Choroid plexus epithelial cell (primary cell): ENCODE measurements at regions not wholly inside any gene's neighbourhood (a gene's known extent, or its start where the extent isn't known, plus 50 kb on each side); places are given as distances from the start of the nearest gene placed in this dataset.
A peak's percentile ranks its signal among the peaks of the same experiment; 100 is the strongest.
"Not testable (repeated sequence)": the region's sequence is repeated elsewhere in the genome, so short reads cannot be mapped to it uniquely, and the experiment has no call there.

Experiments used
- DNase-seq: peaks from one replicate; pipeline ENCODE4 v3.0.0-alpha.2; 2010; ENCODE audit warnings: low read depth
- H3K4me3 ChIP-seq: 2 replicates; pipeline ENCODE4 v1.5.1; 2011; ENCODE audit warnings: low read depth, mild to moderate bottlenecking, control low read depth, low read length, moderate library complexity
- TF ChIP-seq, protein P1 (sequence below): conservative IDR thresholded peaks from 2 replicates; pipeline ENCODE4 v1.5.1; 2011; ENCODE audit warnings: low read depth, mild to moderate bottlenecking, control low read depth, inconsistent platforms, low read length, moderate library complexity

DNA sequence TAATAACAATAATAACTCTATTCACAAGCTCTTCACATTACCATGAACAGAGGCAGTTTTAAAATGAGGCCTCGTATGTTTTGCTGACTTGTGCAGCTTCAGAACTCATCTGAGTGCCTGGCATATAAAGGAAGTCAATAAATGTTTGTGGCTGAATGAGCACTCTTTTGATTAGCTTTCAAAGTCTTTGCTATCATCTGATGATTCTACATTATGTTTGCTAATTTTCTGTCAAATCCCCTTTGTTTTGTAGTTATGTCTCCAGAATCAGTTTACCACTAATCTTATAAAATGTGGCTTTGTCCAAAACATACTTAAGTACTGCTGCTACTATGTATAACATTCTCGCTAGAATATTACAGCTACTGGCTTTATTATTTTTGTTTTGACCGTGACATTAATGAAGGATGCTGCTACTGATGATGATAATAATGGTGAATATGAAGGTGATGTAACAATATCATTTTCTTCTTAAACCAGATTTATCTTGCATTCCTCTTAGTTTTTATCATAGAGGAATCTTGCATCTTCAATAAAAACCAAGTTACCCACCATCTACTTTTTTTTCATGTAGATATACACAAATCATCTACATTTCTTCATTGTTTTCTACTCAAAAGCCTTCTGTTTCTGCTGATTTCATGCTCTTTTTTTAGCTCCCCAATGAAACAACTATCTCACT is 384.5 kb downstream of the NAF1 start:
- no peak for DNase-seq
- no peak overlapping the region for H3K4me3 ChIP-seq
- TF ChIP-seq, protein P1, sequence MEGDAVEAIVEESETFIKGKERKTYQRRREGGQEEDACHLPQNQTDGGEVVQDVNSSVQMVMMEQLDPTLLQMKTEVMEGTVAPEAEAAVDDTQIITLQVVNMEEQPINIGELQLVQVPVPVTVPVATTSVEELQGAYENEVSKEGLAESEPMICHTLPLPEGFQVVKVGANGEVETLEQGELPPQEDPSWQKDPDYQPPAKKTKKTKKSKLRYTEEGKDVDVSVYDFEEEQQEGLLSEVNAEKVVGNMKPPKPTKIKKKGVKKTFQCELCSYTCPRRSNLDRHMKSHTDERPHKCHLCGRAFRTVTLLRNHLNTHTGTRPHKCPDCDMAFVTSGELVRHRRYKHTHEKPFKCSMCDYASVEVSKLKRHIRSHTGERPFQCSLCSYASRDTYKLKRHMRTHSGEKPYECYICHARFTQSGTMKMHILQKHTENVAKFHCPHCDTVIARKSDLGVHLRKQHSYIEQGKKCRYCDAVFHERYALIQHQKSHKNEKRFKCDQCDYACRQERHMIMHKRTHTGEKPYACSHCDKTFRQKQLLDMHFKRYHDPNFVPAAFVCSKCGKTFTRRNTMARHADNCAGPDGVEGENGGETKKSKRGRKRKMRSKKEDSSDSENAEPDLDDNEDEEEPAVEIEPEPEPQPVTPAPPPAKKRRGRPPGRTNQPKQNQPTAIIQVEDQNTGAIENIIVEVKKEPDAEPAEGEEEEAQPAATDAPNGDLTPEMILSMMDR = no peak

DNA sequence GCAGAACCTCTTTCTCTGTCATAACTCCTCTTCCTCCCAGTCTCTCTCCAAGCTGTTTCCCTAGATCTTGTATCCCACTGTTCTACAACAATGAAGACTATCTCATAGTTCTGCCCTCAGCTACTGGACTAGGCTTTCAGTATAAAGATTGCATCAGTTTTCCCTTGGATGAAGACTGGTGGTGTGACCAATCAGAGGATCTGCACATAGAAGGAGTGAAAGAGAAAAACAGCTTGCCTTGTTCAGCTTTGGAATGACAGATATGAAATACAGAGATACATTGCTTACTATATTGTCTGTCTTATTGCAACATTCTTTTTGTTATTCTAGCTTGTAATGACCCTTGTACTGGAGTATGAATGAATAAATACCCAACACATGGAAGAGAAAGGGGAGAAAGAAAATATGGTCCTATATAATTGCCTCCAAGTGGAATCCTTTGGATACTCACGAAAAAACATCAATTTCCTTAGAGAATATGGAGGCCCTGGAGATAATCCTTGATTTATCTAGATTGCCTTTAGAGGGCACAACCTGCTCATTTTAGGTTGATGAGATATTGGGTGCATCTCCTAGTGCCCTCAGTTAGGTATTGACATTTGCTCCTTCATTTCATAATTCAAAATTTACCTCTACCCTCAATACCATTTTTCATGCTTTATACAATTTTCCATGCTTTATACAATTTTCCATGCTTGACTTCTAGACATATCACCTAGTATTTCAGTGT is 395.8 kb downstream of the NAF1 start:
- H3K4me3 ChIP-seq = no peak overlapping the region
- DNase-seq = peak; percentile 86
- TF ChIP-seq, protein P1 = no peak

DNA sequence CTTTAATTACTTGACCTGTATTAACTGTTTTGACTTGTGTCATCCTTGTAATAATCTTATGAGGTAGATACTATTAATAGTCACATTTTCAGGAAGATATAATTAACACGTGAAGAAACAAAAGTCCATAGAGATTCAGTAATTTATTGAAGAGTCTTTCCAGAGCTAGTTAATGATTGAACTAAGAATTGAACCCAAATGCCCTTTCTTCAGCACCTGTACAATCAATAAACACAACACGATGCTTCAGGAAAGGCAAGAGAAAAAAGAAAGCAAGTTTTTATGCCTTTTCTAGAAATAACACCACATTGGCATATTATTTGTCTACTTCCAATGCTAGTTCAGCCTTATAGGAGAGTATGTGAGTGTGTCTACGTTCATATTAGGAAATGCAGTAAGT is 399.6 kb downstream of the NAF1 start:
- no peak for DNase-seq
- H3K4me3 ChIP-seq = no peak overlapping the region
- TF ChIP-seq, protein P1 = no peak

DNA sequence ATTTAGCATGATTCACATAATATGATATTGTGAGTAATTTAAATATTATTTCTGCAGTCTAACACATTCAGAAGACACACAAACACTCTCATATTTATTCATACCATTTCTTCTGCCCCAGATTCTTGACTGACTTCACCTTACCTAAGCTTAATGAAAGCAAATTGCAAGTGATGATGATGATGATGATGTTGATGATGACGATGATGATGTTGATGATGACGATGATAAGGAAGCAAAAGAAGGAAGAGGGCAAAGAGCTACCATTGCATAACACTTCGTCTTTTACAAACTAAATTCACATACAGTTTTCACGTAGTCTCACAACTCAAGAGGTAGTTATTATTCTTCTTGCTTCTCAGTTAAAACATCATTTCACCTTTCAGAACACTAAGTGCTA is 404.7 kb downstream of the NAF1 start:
- no peak for DNase-seq
- no peak overlapping the region for H3K4me3 ChIP-seq
- TF ChIP-seq, protein P1 = no peak

DNA sequence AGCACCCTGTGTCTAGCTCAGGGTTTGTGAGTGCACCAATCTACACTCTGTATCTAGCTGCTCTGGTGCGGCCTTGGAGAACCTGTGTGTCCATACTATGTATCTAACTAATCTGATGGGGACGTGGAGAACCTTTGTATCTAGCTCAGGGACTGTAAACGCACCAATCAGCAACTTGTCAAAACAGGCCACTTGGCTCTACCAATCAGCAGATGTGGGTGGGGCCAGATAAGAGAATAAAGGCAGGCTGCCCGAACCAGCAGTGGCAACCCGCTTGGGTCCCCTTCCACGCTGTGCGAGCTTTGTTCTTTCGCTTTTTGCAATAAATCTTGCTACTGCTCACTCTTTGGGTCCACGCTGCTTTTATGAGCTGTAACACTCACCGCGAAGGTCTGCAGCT is 426.5 kb downstream of the NAF1 start:
- DNase-seq, H3K4me3 ChIP-seq: not testable (repeated sequence)

DNA sequence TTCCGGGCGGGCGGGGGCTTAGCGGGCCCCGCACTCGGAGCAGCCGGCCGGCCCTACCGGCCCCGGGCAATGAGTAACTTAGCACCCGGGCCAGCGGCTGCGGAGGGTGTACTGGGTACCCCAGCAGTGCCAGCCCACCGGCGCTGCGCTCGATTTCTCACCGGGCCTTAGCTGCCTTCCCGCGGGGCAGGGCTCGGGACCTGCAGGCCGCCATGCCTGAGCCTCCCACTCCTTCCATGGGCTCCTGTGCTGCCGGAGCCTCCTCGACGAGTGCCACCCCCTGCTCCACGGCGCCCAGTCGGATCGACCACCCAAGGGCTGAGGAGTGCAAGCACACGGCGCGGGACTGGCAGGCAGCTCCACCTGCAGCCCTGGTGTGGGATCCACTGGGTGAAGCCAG is 427.1 kb downstream of the NAF1 start:
- not testable (repeated sequence) for H3K4me3 ChIP-seq, DNase-seq

DNA sequence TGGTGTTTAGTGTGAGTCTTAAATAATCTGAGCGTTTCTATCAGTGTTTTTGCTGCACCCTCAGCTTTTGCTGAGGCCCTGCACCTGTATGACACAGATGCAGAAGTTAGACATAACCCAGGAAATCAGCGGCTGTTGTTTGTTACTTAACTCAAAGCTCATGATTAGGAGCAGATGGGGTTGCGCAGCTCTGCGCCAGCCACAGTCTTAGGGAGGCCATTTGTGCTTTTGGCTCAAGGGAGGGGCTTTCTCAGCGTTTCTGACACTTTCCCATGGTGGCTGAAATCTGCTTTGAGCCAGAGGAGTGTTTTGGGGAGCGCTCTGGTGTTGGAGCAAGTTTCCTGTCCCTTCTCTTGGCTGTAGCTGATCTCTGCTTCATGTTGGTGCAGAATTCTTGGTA is 433.8 kb downstream of the NAF1 start:
- peak; percentile 17 for DNase-seq
- no peak overlapping the region for H3K4me3 ChIP-seq
- TF ChIP-seq, protein P1 = no peak

DNA sequence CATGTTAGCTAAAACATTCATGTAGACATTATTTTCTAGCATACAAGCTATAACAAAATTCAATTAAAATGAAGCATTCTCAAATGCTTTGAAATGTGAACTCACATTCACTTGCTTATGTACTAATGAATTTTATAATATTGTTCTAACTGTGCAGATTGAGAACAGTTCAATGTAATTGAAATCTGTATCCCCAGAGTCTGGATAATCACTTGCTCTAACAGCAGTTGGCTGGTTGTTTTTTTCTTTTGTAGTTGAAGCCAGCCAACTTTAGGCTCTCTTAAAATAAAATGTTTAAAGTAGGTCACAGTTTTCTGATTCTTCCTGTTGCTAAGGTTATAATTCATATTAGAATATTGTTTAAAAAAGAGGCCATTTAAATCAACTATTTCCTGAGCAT is 438.9 kb downstream of the NAF1 start:
- no peak overlapping the region for H3K4me3 ChIP-seq
- no peak for DNase-seq
- TF ChIP-seq, protein P1 = no peak
